HEK293 (cell line): ENCODE measurements at regions not wholly inside any gene's neighbourhood (a gene's known extent, or its start where the extent isn't known, plus 50 kb on each side); places are given as distances from the start of the nearest gene placed in this dataset.

ENCODE experiments used
- CTCF ChIA-PET: fragments of 350-600 bp; formaldehyde crosslinking; extraction: SDS; loops from one replicate; lab custom pipeline; 2021; ENCODE audit warnings: antibody characterized with exemption; lab: Yijun Ruan, JAX
- POLR2A ChIA-PET: fragments of 300-600 bp; formaldehyde crosslinking; extraction: SDS; loops from one replicate; lab custom pipeline; 2020; ENCODE audit warnings: antibody characterized with exemption, inconsistent platforms; lab: Yijun Ruan, JAX
- H3K27ac ChIP-seq: fragments of 200-500 bp; sonication (Bioruptor generic); 2 replicates; pipeline ENCODE4 v1.5.1; 2014; ENCODE audit warnings: low read depth, low read length, control low read depth, inconsistent platforms; ENCODE audit errors: extremely low read depth
- H3K36me3 ChIP-seq, 2 experiments: fragments of 200-500 bp in 1 of 2; sonication (Bioruptor generic) in 1 of 2; 1 replicate in 1 of 2; 2 replicates in 1 of 2; pipeline ENCODE4 v1.5.1; 2014 to 2017; ENCODE audit warnings: inconsistent platforms in 2 of 2, low read length in 2 of 2; ENCODE audit not compliant: control insufficient read depth in 2 of 2, insufficient read depth in 1 of 2
- H3K4me1 ChIP-seq: fragments of 200-500 bp; sonication (Bioruptor generic); 2 replicates; pipeline ENCODE4 v1.5.1; 2014; ENCODE audit warnings: mild to moderate bottlenecking, low read length, inconsistent platforms; ENCODE audit not compliant: control insufficient read depth, insufficient read depth
- H3K4me3 ChIP-seq: 2 replicates; pipeline ENCODE4 v1.5.1; 2011; ENCODE audit warnings: low read depth, mild to moderate bottlenecking, control low read depth, low read length, moderate library complexity
- H3K9me3 ChIP-seq: fragments of 200-500 bp; sonication (Bioruptor generic); 2 replicates; pipeline ENCODE4 v1.5.1; 2014; ENCODE audit warnings: low read depth, low read length, inconsistent platforms; ENCODE audit not compliant: control insufficient read depth, insufficient read depth
- MEIS1 ChIP-seq: sonication (generic); formaldehyde crosslinking; IDR thresholded peaks from 2 replicates; pipeline ENCODE4 v1.8.1; 2022; ENCODE audit warnings: missing genetic modification reagents, mild to moderate bottlenecking, borderline replicate concordance
- PBX3 ChIP-seq: sonication (generic); formaldehyde crosslinking; IDR thresholded peaks from 2 replicates; pipeline ENCODE4 v1.8.1; 2022; ENCODE audit warnings: mild to moderate bottlenecking, moderate library complexity, missing genetic modification reagents
- SALL2 ChIP-seq: fragments of 450-650 bp; formaldehyde crosslinking; IDR thresholded peaks from 2 replicates; pipeline ENCODE4 v1.5.0; 2017; ENCODE audit warnings: missing biosample characterization, mild to moderate bottlenecking, missing genetic modification characterization, borderline replicate concordance
- SCRT1 ChIP-seq: fragments of 450-650 bp; formaldehyde crosslinking; IDR thresholded peaks from 2 replicates; pipeline ENCODE4 v1.5.1; 2016; ENCODE audit warnings: missing biosample characterization, missing genetic modification characterization, borderline replicate concordance
- SCRT2 ChIP-seq: fragments of 450-650 bp; formaldehyde crosslinking; IDR thresholded peaks from 2 replicates; pipeline ENCODE4 v1.5.1; 2016; ENCODE audit warnings: missing biosample characterization, missing genetic modification characterization
- ZNF133 ChIP-seq: fragments of 450-650 bp; formaldehyde crosslinking; IDR thresholded peaks from 2 replicates; pipeline ENCODE4 v1.5.1; 2016; ENCODE audit warnings: missing biosample characterization, missing genetic modification characterization
- ZNF140 ChIP-seq: fragments of 450-650 bp; formaldehyde crosslinking; IDR thresholded peaks from 2 replicates; pipeline ENCODE4 v1.5.1; 2016; ENCODE audit warnings: missing biosample characterization, missing genetic modification characterization
- ZNF175 ChIP-seq: fragments of 450-650 bp; formaldehyde crosslinking; IDR thresholded peaks from 2 replicates; pipeline ENCODE4 v1.5.1; 2016; ENCODE audit warnings: missing biosample characterization, missing genetic modification characterization
- ZNF18 ChIP-seq: fragments of 450-650 bp; formaldehyde crosslinking; IDR thresholded peaks from 2 replicates; pipeline ENCODE4 v1.5.1; 2016; ENCODE audit warnings: missing biosample characterization, missing genetic modification characterization
- ZNF211 ChIP-seq: fragments of 450-650 bp; formaldehyde crosslinking; IDR thresholded peaks from 2 replicates; pipeline ENCODE4 v1.5.1; 2016; ENCODE audit warnings: low read depth, missing biosample characterization, missing genetic modification characterization
- ZNF274 ChIP-seq, 2 experiments: fragments of 200-500 bp in 1 of 2; fragments of 450-650 bp in 1 of 2; sonication (Bioruptor generic) in 1 of 2; formaldehyde crosslinking in 1 of 2; IDR thresholded peaks; 2 replicates each; pipeline versions ENCODE4 v1.5.1 to v1.6.1; 2014 to 2016; ENCODE audit warnings: borderline replicate concordance in 1 of 2, inconsistent platforms in 1 of 2, low read length in 1 of 2, missing biosample characterization in 1 of 2, missing genetic modification characterization in 1 of 2
- ZNF280D ChIP-seq: fragments of 450-650 bp; formaldehyde crosslinking; IDR thresholded peaks from 2 replicates; pipeline ENCODE4 v1.5.1; 2016; ENCODE audit warnings: missing biosample characterization, missing genetic modification characterization
- ZNF292 ChIP-seq: fragments of 450-650 bp; formaldehyde crosslinking; IDR thresholded peaks from 2 replicates; pipeline ENCODE4 v1.5.1; 2016; ENCODE audit warnings: low read depth, missing biosample characterization, missing genetic modification characterization, borderline replicate concordance
- ZNF354C ChIP-seq: fragments of 450-650 bp; formaldehyde crosslinking; IDR thresholded peaks from 2 replicates; pipeline ENCODE4 v1.5.1; 2016; ENCODE audit warnings: missing biosample characterization, missing genetic modification characterization, low read depth, borderline replicate concordance
- ZNF394 ChIP-seq: fragments of 450-650 bp; formaldehyde crosslinking; IDR thresholded peaks from 2 replicates; pipeline ENCODE4 v1.5.1; 2016; ENCODE audit warnings: missing biosample characterization, missing genetic modification characterization, mild to moderate bottlenecking, moderate library complexity, borderline replicate concordance
- ZNF473 ChIP-seq: fragments of 450-650 bp; formaldehyde crosslinking; IDR thresholded peaks from 2 replicates; pipeline ENCODE4 v1.5.1; 2017; ENCODE audit warnings: missing biosample characterization, missing genetic modification characterization
- ZNF548 ChIP-seq: fragments of 450-650 bp; formaldehyde crosslinking; IDR thresholded peaks from 2 replicates; pipeline ENCODE4 v1.5.1; 2016; ENCODE audit warnings: missing biosample characterization, missing genetic modification characterization
- ZNF571 ChIP-seq: fragments of 450-650 bp; formaldehyde crosslinking; IDR thresholded peaks from 2 replicates; pipeline ENCODE4 v1.5.0; 2017; ENCODE audit warnings: missing biosample characterization, missing genetic modification characterization
- ZNF658 ChIP-seq: fragments of 450-650 bp; formaldehyde crosslinking; IDR thresholded peaks from 2 replicates; pipeline ENCODE4; 2016; ENCODE audit warnings: missing biosample characterization, missing genetic modification characterization
- ZNF664 ChIP-seq: fragments of 450-650 bp; formaldehyde crosslinking; IDR thresholded peaks from 2 replicates; pipeline ENCODE4 v1.5.1; 2016; ENCODE audit warnings: missing biosample characterization, missing genetic modification characterization
- ZNF792 ChIP-seq: fragments of 450-650 bp; formaldehyde crosslinking; IDR thresholded peaks from 2 replicates; pipeline ENCODE4 v1.5.1; 2016; ENCODE audit warnings: missing biosample characterization, missing genetic modification characterization
- ZNF837 ChIP-seq: fragments of 450-650 bp; formaldehyde crosslinking; IDR thresholded peaks from 2 replicates; pipeline ENCODE4 v1.5.1; 2016; ENCODE audit warnings: missing biosample characterization, missing genetic modification characterization

DNA sequence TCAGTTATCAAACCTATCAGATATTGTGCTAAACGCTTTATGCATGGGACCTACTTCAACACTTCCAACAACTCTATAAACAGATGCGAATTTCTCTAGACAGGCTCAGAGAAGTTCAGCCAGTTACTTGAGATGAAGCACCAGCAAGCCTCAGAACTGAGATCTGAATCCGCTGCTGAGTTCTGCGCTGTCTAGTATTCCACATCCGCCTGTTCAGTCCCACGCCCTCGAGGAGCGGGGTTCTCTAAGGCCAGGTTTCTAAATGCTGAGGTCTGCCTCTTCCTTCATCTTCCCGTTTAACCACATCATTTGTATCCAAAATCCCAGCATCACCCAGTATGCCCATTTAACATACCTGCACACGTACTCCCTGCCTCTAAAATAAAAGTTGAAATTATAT lies 297.8 kb upstream of the ZNF32 start (continued):
- TF ChIP-seq ZNF280D (tag by site-specific recombination), result no peak
- TF ChIP-seq ZNF133 (tag by site-specific recombination), result no peak
- TF ChIP-seq ZNF274 (IDR thresholded peaks at IDR 0.05; ENCODE audit: low read length), result no peak
- TF ChIP-seq ZNF274 (tag by site-specific recombination; IDR thresholded peaks at IDR 0.05; ENCODE audit: borderline replicate concordance), result no peak
- TF ChIP-seq ZNF837 (tag by site-specific recombination), result no peak
- no peak for TF ChIP-seq ZNF664 (tag by site-specific recombination)
- no peak for TF ChIP-seq ZNF571 (tag by site-specific recombination)
- no peak for TF ChIP-seq ZNF658 (tag by site-specific recombination)
- TF ChIP-seq ZNF140 (tag by site-specific recombination), result no peak
- TF ChIP-seq ZNF394 (tag by site-specific recombination), result no peak

GRCh38 chr10:43945908-43946307 lies 297.2 kb upstream of the ZNF32 start:
- Histone ChIP-seq H3K4me3 (no peak overlapping the region), H3K4me1 (no peaks in the 10 kb centered on the region)
- CTCF ChIA-PET, result no interaction called here
- TF ChIP-seq ZNF571 (tag by site-specific recombination) (no peak), ZNF292 (tag by site-specific recombination) (no peak), ZNF211 (tag by site-specific recombination) (no peak), ZNF354C (tag by site-specific recombination) (no peak), ZNF18 (tag by site-specific recombination) (no peak), ZNF175 (tag by site-specific recombination) (no peak), ZNF473 (tag by site-specific recombination) (no peak), ZNF792 (tag by site-specific recombination) (no peak), MEIS1 (CRISPR knock-in tag) (no peak), PBX3 (CRISPR knock-in tag) (no peak), ZNF548 (no peak), SCRT1 (tag by site-specific recombination) (no peak), SCRT2 (no peak), SALL2 (tag by site-specific recombination) (no peak)
- TF ChIP-seq, all 188 proteins: peak for 0
- no peaks in the 10 kb centered on the region for H3K36me3 ChIP-seq
- POLR2A ChIA-PET, result no interaction called here
- H3K27ac ChIP-seq, result no peak overlapping the region
- no peaks in the 10 kb centered on the region for H3K9me3 ChIP-seq
